ENCODE measurements at regions not wholly inside any gene's neighbourhood (a gene's known extent, or its start where the extent isn't known, plus 50 kb on each side); places are given as distances from the start of the nearest gene placed in this dataset.

DNA sequence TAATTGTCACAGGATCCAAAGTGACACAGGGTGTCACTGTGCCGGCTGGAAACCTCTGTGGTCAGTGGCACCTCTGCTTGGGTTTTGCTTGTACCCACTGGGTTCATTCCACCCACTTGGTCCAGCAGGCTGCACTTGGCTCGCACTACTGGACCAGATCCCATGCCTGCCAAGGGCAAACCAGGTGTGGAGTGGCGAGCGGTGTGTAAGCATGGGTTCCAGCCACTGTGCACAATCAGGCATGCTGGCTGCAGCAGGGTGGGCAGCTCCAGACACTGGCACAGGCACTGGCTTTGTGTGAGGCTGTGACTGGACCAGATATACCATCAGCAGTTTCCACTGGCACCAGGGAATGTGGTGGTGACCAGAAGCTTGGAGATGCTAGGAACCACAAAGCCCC lies 261.4 kb downstream of the KCNA4 start:
- intact Hi-C loops (cut with micrococcal nuclease): no loop called here
- BruUV-seq (replicated peaks): no TSS peak
- Mint-ChIP-seq H3K36me3 (ENCODE audit: insufficient read depth, unreplicated experiment) (no peaks in the 10 kb centered on the region), H3K4me3 (ENCODE audit: unreplicated experiment) (no peak overlapping the region), H3K9me3 (ENCODE audit: unreplicated experiment) (no peaks in the 10 kb centered on the region), H3K27me3 (ENCODE audit: insufficient read depth, unreplicated experiment) (no peaks in the 10 kb centered on the region), H3K4me1 (ENCODE audit: insufficient read depth, unreplicated experiment) (no peaks in the 10 kb centered on the region), H3K27ac (ENCODE audit: low read depth, unreplicated experiment) (no peak overlapping the region)
- TF ChIP-seq, protein P1, sequence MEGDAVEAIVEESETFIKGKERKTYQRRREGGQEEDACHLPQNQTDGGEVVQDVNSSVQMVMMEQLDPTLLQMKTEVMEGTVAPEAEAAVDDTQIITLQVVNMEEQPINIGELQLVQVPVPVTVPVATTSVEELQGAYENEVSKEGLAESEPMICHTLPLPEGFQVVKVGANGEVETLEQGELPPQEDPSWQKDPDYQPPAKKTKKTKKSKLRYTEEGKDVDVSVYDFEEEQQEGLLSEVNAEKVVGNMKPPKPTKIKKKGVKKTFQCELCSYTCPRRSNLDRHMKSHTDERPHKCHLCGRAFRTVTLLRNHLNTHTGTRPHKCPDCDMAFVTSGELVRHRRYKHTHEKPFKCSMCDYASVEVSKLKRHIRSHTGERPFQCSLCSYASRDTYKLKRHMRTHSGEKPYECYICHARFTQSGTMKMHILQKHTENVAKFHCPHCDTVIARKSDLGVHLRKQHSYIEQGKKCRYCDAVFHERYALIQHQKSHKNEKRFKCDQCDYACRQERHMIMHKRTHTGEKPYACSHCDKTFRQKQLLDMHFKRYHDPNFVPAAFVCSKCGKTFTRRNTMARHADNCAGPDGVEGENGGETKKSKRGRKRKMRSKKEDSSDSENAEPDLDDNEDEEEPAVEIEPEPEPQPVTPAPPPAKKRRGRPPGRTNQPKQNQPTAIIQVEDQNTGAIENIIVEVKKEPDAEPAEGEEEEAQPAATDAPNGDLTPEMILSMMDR (IDR thresholded peaks at IDR 0.05; ENCODE audit: unreplicated experiment): no peak
- CTCF ChIA-PET: interaction anchor here (1.2 kb wide), 1 partner anchor 578 kb away, joined by 5 read pairs; no protein-coding TSS in a partner anchor
- POLR2A ChIA-PET: no interaction called here
- DNase-seq (ENCODE audit: unreplicated experiment): no peak

DNA sequence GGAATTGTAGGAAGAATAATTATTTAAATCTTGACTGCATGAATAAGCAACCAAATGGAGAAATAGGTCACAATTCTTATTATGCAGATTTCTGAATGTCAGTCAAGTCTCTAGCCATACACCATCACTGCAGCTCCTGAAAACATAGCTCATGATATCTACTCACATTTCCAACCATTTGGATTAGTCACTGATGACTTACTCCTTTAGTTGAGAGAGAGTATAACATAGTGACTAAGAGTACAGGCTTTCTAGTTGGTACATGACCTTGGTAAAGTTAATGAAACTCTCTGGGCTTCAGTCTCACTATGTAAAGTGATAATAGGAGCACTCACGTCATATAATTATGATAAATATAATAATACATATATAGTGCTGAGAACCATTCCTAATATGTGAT lies 265.2 kb downstream of the KCNA4 start:
- Mint-ChIP-seq H3K27ac (ENCODE audit: low read depth, unreplicated experiment) (no peak overlapping the region), H3K4me3 (ENCODE audit: unreplicated experiment) (no peak overlapping the region), H3K27me3 (ENCODE audit: insufficient read depth, unreplicated experiment) (no peaks in the 10 kb centered on the region), H3K36me3 (ENCODE audit: insufficient read depth, unreplicated experiment) (no peaks in the 10 kb centered on the region), H3K9me3 (ENCODE audit: unreplicated experiment) (no peaks in the 10 kb centered on the region), H3K4me1 (ENCODE audit: insufficient read depth, unreplicated experiment) (no peaks in the 10 kb centered on the region)
- ChIA-PET POLR2A (interaction anchor here (0.6 kb wide), 1 partner anchor 195 kb away, joined by 6 read pairs; no protein-coding TSS in a partner anchor), CTCF (interaction anchor here (0.6 kb wide), 1 partner anchor 740 kb away, joined by 3 read pairs; no protein-coding TSS in a partner anchor)
- no TSS peak for BruUV-seq (replicated peaks)
- intact Hi-C loops (cut with micrococcal nuclease): no loop called here
- DNase-seq (ENCODE audit: unreplicated experiment): peak; percentile 16
- TF ChIP-seq, protein P1 (IDR thresholded peaks at IDR 0.05; ENCODE audit: unreplicated experiment): no peak

DNA sequence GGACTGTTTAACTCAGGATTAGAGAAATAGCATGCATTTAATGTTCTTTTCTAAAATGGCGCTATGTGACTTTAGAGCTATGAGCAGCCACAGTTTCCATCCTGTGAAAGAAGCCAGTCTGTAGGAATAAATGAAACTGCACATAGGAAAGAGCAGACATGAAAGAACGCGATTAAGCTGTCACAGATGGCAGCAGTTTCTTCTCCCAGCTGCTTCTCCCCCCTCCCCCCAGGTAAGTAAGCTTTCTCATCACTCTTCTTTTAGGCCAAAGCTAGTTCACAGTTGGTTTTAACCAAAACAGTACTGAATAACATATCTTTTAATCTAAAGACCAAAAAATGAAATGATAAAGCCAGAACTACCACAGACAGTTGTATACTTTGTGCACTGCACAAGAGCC lies 266.4 kb downstream of the KCNA4 start:
- Mint-ChIP-seq H3K27me3 (ENCODE audit: insufficient read depth, unreplicated experiment) (no peaks in the 10 kb centered on the region), H3K36me3 (ENCODE audit: insufficient read depth, unreplicated experiment) (no peaks in the 10 kb centered on the region), H3K27ac (ENCODE audit: low read depth, unreplicated experiment) (no peak overlapping the region), H3K9me3 (ENCODE audit: unreplicated experiment) (no peaks in the 10 kb centered on the region), H3K4me3 (ENCODE audit: unreplicated experiment) (no peak overlapping the region), H3K4me1 (ENCODE audit: insufficient read depth, unreplicated experiment) (no peaks in the 10 kb centered on the region)
- intact Hi-C loops (cut with micrococcal nuclease): no loop called here
- ChIA-PET POLR2A (no interaction called here), CTCF (interaction anchor here (0.6 kb wide), 1 partner anchor 378 kb away, joined by 3 read pairs; no protein-coding TSS in a partner anchor)
- no peak for DNase-seq (ENCODE audit: unreplicated experiment)
- TF ChIP-seq, protein P1 (IDR thresholded peaks at IDR 0.05; ENCODE audit: unreplicated experiment): no peak
- BruUV-seq (replicated peaks): no TSS peak

DNA sequence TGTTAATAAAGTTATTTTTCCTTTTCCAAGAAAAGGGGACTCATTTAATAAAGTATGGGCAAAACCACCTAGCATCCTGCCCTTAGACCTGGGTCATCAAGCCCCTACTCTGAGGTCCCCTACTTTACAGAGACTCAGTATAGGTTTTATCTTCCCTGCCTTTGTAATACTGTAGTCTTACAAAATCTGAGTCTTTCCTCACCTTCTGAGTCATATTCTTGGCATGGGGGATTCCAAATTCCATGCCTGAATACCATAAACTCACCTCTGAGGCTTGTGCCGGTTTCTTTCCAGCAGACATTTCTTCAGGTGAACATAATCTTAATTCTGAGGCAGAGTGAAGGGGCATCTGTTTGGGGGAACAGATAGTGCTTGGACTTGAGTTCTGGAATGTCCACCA lies 282.5 kb downstream of the KCNA4 start:
- TF ChIP-seq, protein P1 (IDR thresholded peaks at IDR 0.05; ENCODE audit: unreplicated experiment): no peak
- intact Hi-C loops (cut with micrococcal nuclease): no loop called here
- no peaks in the 10 kb centered on the region for H3K9me3 Mint-ChIP-seq (ENCODE audit: unreplicated experiment)
- H3K27ac Mint-ChIP-seq (ENCODE audit: low read depth, unreplicated experiment): peak overlapping the region; percentile 4
- POLR2A ChIA-PET: no interaction called here
- peak; percentile 76 for DNase-seq (ENCODE audit: unreplicated experiment)
- H3K36me3 Mint-ChIP-seq (ENCODE audit: insufficient read depth, unreplicated experiment): no peaks in the 10 kb centered on the region
- no TSS peak for BruUV-seq (replicated peaks)
- H3K4me3 Mint-ChIP-seq (ENCODE audit: unreplicated experiment): no peak overlapping the region
- peaks cover 8% of the 10 kb centered on the region for H3K4me1 Mint-ChIP-seq (ENCODE audit: insufficient read depth, unreplicated experiment)
- H3K27me3 Mint-ChIP-seq (ENCODE audit: insufficient read depth, unreplicated experiment): no peaks in the 10 kb centered on the region
- CTCF ChIA-PET: no interaction called here
